HG03064 (cell line): ENCODE measurements at regions not wholly inside any gene's neighbourhood (a gene's known extent, or its start where the extent isn't known, plus 50 kb on each side); places are given as distances from the start of the nearest gene placed in this dataset.

Experiments used
- ATAC-seq: cut with Tn5 transposase; IDR thresholded peaks from one replicate; pipeline ENCODE4 v1.9.1; 2021; ENCODE audit warnings: low read depth; ENCODE audit not compliant: unreplicated experiment

GRCh38 chr20:24812373-24812772 is 136.7 kb upstream of the CST7 start:
- no peak for ATAC-seq

GRCh38 chr20:24813080-24813479 is 136.0 kb upstream of the CST7 start:
- no peak for ATAC-seq

- ATAC-seq = no peak
Observed at GRCh38 chr20:24813496-24813895, 135.6 kb upstream of the CST7 start.

GRCh38 chr20:24813936-24814335 is 135.1 kb upstream of the CST7 start:
- ATAC-seq = no peak

GRCh38 chr20:24814556-24815195 is 134.4 kb upstream of the CST7 start:
- ATAC-seq = no peak

- no peak for ATAC-seq
Observed at GRCh38 chr20:24815196-24815815, 133.8 kb upstream of the CST7 start.

- no peak for ATAC-seq
Observed at GRCh38 chr20:24815931-24816330, 133.1 kb upstream of the CST7 start.

GRCh38 chr20:24816431-24816830 is 132.6 kb upstream of the CST7 start:
- ATAC-seq = no peak

- ATAC-seq = no peak
Observed at GRCh38 chr20:24816907-24817306, 132.2 kb upstream of the CST7 start.

- ATAC-seq = no peak
Observed at GRCh38 chr20:24817351-24817750, 131.7 kb upstream of the CST7 start.

GRCh38 chr20:24818056-24818455 is 131.0 kb upstream of the CST7 start:
- ATAC-seq = no peak

GRCh38 chr20:24819331-24819965 is 129.6 kb upstream of the CST7 start:
- no peak for ATAC-seq

- ATAC-seq = no peak
Observed at GRCh38 chr20:24820345-24820744, 128.7 kb upstream of the CST7 start.

- ATAC-seq = no peak
Observed at GRCh38 chr20:24821391-24821790, 127.7 kb upstream of the CST7 start.

- ATAC-seq = no peak
Observed at GRCh38 chr20:24823176-24823784, 125.8 kb upstream of the CST7 start.

GRCh38 chr20:24823989-24824693 is 124.9 kb upstream of the CST7 start:
- no peak for ATAC-seq

GRCh38 chr20:24825591-24825990 is 123.5 kb upstream of the CST7 start:
- no peak for ATAC-seq

GRCh38 chr20:24827603-24828295 is 121.3 kb upstream of the CST7 start:
- no peak for ATAC-seq

GRCh38 chr20:24828992-24829648 is 119.9 kb upstream of the CST7 start:
- ATAC-seq = no peak
